PFSK-1 (cell line): ENCODE measurements at regions not wholly inside any gene's neighbourhood (a gene's known extent, or its start where the extent isn't known, plus 50 kb on each side); places are given as distances from the start of the nearest gene placed in this dataset.

Experiments
- FOXP2 ChIP-seq: optimal IDR thresholded peaks from 2 replicates; pipeline ENCODE3; 2011; ENCODE audit warnings: borderline replicate concordance, control low read depth, inconsistent platforms; ENCODE audit not compliant: insufficient read depth; ENCODE audit errors: extremely low read length, extremely low read depth
- POLR2AphosphoS5 ChIP-seq: IDR thresholded peaks from 2 replicates; pipeline ENCODE4 v1.6.1; 2012; ENCODE audit warnings: low read depth, mild to moderate bottlenecking, control low read depth, low read length, moderate library complexity
- TAF1 ChIP-seq: IDR thresholded peaks from 2 replicates; pipeline ENCODE4 v1.6.1; 2012; ENCODE audit warnings: low read length, control low read depth, borderline replicate concordance; ENCODE audit not compliant: insufficient read depth
- TF ChIP-seq, protein P1 (sequence below), 2 experiments: IDR thresholded peaks; 2 replicates each; pipeline versions ENCODE4 v1.6.1 to v1.8.0; 2011 to 2012; ENCODE audit warnings: low read depth in 2 of 2, low read length in 2 of 2, control low read depth in 1 of 2, inconsistent platforms in 1 of 2, mild to moderate bottlenecking in 1 of 2, moderate library complexity in 1 of 2; ENCODE audit not compliant: insufficient read depth in 1 of 2

DNA sequence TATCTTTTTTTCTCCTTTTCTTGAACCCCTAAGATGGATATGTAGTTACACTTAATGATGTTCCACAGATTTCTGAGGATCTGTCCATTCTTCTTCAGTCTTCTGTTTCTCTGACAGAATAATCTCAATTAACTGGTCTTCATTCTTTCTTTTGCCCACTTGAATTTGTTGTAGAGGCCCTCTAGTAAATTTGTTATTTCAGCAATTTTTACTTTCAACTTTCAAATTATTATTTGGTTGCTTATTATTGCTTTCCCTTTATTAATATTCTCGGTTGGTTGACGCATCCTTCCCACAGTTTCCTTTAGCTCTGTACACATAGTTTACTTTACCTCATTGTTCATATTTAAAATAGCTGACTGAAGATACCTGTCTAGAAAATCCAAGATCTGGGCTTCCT is 1013.7 kb upstream of the CNTN5 start:
- TF ChIP-seq POLR2AphosphoS5 (no peak), FOXP2 (no peak), TAF1 (no peak)
- TF ChIP-seq, protein P1, sequence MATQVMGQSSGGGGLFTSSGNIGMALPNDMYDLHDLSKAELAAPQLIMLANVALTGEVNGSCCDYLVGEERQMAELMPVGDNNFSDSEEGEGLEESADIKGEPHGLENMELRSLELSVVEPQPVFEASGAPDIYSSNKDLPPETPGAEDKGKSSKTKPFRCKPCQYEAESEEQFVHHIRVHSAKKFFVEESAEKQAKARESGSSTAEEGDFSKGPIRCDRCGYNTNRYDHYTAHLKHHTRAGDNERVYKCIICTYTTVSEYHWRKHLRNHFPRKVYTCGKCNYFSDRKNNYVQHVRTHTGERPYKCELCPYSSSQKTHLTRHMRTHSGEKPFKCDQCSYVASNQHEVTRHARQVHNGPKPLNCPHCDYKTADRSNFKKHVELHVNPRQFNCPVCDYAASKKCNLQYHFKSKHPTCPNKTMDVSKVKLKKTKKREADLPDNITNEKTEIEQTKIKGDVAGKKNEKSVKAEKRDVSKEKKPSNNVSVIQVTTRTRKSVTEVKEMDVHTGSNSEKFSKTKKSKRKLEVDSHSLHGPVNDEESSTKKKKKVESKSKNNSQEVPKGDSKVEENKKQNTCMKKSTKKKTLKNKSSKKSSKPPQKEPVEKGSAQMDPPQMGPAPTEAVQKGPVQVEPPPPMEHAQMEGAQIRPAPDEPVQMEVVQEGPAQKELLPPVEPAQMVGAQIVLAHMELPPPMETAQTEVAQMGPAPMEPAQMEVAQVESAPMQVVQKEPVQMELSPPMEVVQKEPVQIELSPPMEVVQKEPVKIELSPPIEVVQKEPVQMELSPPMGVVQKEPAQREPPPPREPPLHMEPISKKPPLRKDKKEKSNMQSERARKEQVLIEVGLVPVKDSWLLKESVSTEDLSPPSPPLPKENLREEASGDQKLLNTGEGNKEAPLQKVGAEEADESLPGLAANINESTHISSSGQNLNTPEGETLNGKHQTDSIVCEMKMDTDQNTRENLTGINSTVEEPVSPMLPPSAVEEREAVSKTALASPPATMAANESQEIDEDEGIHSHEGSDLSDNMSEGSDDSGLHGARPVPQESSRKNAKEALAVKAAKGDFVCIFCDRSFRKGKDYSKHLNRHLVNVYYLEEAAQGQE (IDR thresholded peaks at IDR 0.05; ENCODE audit: insufficient read depth in 1 of 2, low read depth in 2 of 2, low read length in 2 of 2): no peak
